SK-N-SH (cell line): ENCODE measurements at regions not wholly inside any gene's neighbourhood (a gene's known extent, or its start where the extent isn't known, plus 50 kb on each side); places are given as distances from the start of the nearest gene placed in this dataset.

Source experiments
- CTCF ChIA-PET: fragments of 300-600, 350-600 bp; formaldehyde crosslinking; extraction: SDS; loops from one replicate; lab custom pipeline; 2021; lab: Yijun Ruan, JAX
- POLR2A ChIA-PET: fragments of 350-600 bp; sonication (Branson Sonifier 250); formaldehyde crosslinking; extraction: SDS; loops from one replicate; lab custom pipeline; 2020; ENCODE audit warnings: antibody characterized with exemption, inconsistent platforms; lab: Yijun Ruan, JAX
- DNase-seq: peaks from one replicate; pipeline ENCODE4 v3.0.0; 2012
- H2AFZ ChIP-seq: fragments of 200-600 bp; sonication (generic); 2 replicates; pipeline ENCODE4 v1.8.1; 2016; ENCODE audit warnings: antibody characterized with exemption, mild to moderate bottlenecking, low read depth
- H3F3A ChIP-seq: fragments of 200-600 bp; sonication (generic); replicated peaks from 2 replicates; pipeline ENCODE3; 2016; ENCODE audit warnings: antibody characterized with exemption, mild to moderate bottlenecking; ENCODE audit not compliant: insufficient read depth
- H3K27ac ChIP-seq, 2 experiments: fragments of 200-500 bp in 1 of 2; fragments of 200-600 bp in 1 of 2; sonication (Bioruptor generic) in 1 of 2; sonication (generic), shearing (Covaris generic) in 1 of 2; 2 replicates each; pipeline versions ENCODE4 v1.5.1 to v1.6.1; 2014 to 2016; ENCODE audit warnings: low read depth in 2 of 2, inconsistent platforms in 1 of 2, low read length in 1 of 2, mild to moderate bottlenecking in 1 of 2, mixed read lengths in 1 of 2
- H3K27me3 ChIP-seq: fragments of 200-600 bp; sonication (generic), shearing (Covaris generic); 2 replicates; pipeline ENCODE4 v1.6.1; 2016; ENCODE audit warnings: mixed run types; ENCODE audit not compliant: insufficient read depth
- H3K36me3 ChIP-seq, 2 experiments: fragments of 200-500 bp in 1 of 2; fragments of 200-600 bp in 1 of 2; sonication (Bioruptor generic) in 1 of 2; sonication (generic) in 1 of 2; replicated peaks in 1 of 2; 2 replicates each; pipeline versions ENCODE3 to v1.5.1; 2014 to 2016; ENCODE audit warnings: low read length in 1 of 2, mild to moderate bottlenecking in 1 of 2; ENCODE audit not compliant: insufficient read depth in 2 of 2, control insufficient read depth in 1 of 2
- H3K4me1 ChIP-seq, 2 experiments: fragments of 200-500 bp in 1 of 2; fragments of 200-600 bp in 1 of 2; sonication (Bioruptor generic) in 1 of 2; sonication (generic), shearing (Covaris generic) in 1 of 2; 2 replicates each; pipeline versions ENCODE4 v1.5.1 to v1.6.1; 2014 to 2016; ENCODE audit warnings: low read depth in 1 of 2, low read length in 1 of 2, mixed run types in 1 of 2; ENCODE audit not compliant: insufficient read depth in 2 of 2, control insufficient read depth in 1 of 2
- H3K4me2 ChIP-seq: fragments of 200-600 bp; sonication (generic), shearing (Covaris generic); 2 replicates; pipeline ENCODE4 v1.6.1; 2017; ENCODE audit warnings: mixed run types
- H3K4me3 ChIP-seq, 2 experiments: fragments of 200-500 bp in 1 of 2; fragments of 200-600 bp in 1 of 2; sonication (Bioruptor generic) in 1 of 2; sonication (generic), shearing (Covaris generic) in 1 of 2; 2 replicates each; pipeline versions ENCODE4 v1.5.1 to v1.8.1; 2014 to 2016; ENCODE audit warnings: low read depth in 2 of 2, inconsistent platforms in 1 of 2, low read length in 1 of 2, mild to moderate bottlenecking in 1 of 2, mixed read lengths in 1 of 2, moderate library complexity in 1 of 2
- H3K79me2 ChIP-seq: fragments of 200-600 bp; sonication (generic); 2 replicates; pipeline ENCODE4 v1.8.1; 2017; ENCODE audit warnings: mild to moderate bottlenecking; ENCODE audit not compliant: insufficient read depth
- H3K9ac ChIP-seq: fragments of 200-600 bp; sonication (generic); 2 replicates; pipeline ENCODE4 v1.6.1; 2017; ENCODE audit warnings: mixed run types
- H3K9me2 ChIP-seq: fragments of 200-600 bp; sonication (generic); 2 replicates; pipeline ENCODE4 v1.6.1; 2017; ENCODE audit warnings: mixed run types
- H3K9me3 ChIP-seq: fragments of 200-600 bp; sonication (generic); 2 replicates; pipeline ENCODE4 v1.6.1; 2017; ENCODE audit warnings: mixed run types, mild to moderate bottlenecking, moderate library complexity
- H4K20me1 ChIP-seq: fragments of 200-600 bp; sonication (generic); 2 replicates; pipeline ENCODE4 v1.6.1; 2017; ENCODE audit warnings: mild to moderate bottlenecking, mixed run types; ENCODE audit not compliant: insufficient read depth
- CHD2 ChIP-seq: fragments of 150-350 bp; IDR thresholded peaks from 2 replicates; pipeline ENCODE4 v1.6.1; 2018; ENCODE audit warnings: low read length; ENCODE audit not compliant: partially characterized antibody
- EP300 ChIP-seq, 2 experiments: IDR thresholded peaks; 2 replicates each; pipeline versions ENCODE4 v1.4.0 to v1.6.1; 2012; ENCODE audit warnings: borderline replicate concordance in 1 of 2, low read depth in 1 of 2, low read length in 1 of 2
- GABPA ChIP-seq: IDR thresholded peaks from 2 replicates; pipeline ENCODE4 v1.4.0; 2012; ENCODE audit warnings: low read depth, mild to moderate bottlenecking
- GATA2 ChIP-seq: sonication (generic); formaldehyde crosslinking; IDR thresholded peaks from 2 replicates; pipeline ENCODE4 v1.5.0; 2020; ENCODE audit warnings: mild to moderate bottlenecking, missing genetic modification reagents
- JUND ChIP-seq: IDR thresholded peaks from 2 replicates; pipeline ENCODE4 v1.4.0; 2012
- MEF2A ChIP-seq: IDR thresholded peaks from 2 replicates; pipeline ENCODE4 v1.4.0; 2012; ENCODE audit warnings: low read depth, borderline replicate concordance
- NFIC ChIP-seq: IDR thresholded peaks from 2 replicates; pipeline ENCODE4 v1.4.0; 2012; ENCODE audit warnings: borderline replicate concordance
- POLR2AphosphoS5 ChIP-seq: IDR thresholded peaks from 2 replicates; pipeline ENCODE4 v1.6.1; 2012; ENCODE audit warnings: low read depth, low read length
- RXRA ChIP-seq: IDR thresholded peaks from 2 replicates; pipeline ENCODE4 v1.4.0; 2012; ENCODE audit warnings: low read depth, mild to moderate bottlenecking, borderline replicate concordance
- SIN3A ChIP-seq: IDR thresholded peaks from 2 replicates; pipeline ENCODE4 v1.6.1; 2012; ENCODE audit warnings: low read depth, mild to moderate bottlenecking, low read length, moderate library complexity, borderline replicate concordance
- TCF12 ChIP-seq: IDR thresholded peaks from 2 replicates; pipeline ENCODE4 v1.4.0; 2012
- TEAD4 ChIP-seq: IDR thresholded peaks from 2 replicates; pipeline ENCODE4 v1.4.0; 2012; ENCODE audit warnings: mild to moderate bottlenecking, borderline replicate concordance; ENCODE audit not compliant: insufficient read depth
- ZBTB33 ChIP-seq: IDR thresholded peaks from 2 replicates; pipeline ENCODE4 v1.4.0; 2012; ENCODE audit warnings: low read depth, borderline replicate concordance
- WGBS: methylation state at CpG from one replicate; pipeline ENCODE4 v1.1.6; 2017; ENCODE audit warnings: low lambda C conversion rate; 5-methylcytosine and 5-hydroxymethylcytosine counted together
- TF ChIP-seq, protein P1 (sequence below): fragments of 150-350 bp; IDR thresholded peaks from 2 replicates; pipeline ENCODE4 v1.6.1; 2016; ENCODE audit warnings: mild to moderate bottlenecking, low read depth, low read length
- TF ChIP-seq, protein P2 (sequence below): IDR thresholded peaks from 2 replicates; pipeline ENCODE4 v1.6.1; 2012; ENCODE audit warnings: mild to moderate bottlenecking, low read depth, low read length, moderate library complexity
- TF ChIP-seq, protein P3 (sequence below): fragments of 150-350 bp; IDR thresholded peaks from 2 replicates; pipeline ENCODE4 v1.6.1; 2017; ENCODE audit warnings: antibody characterized with exemption, low read length, low read depth, borderline replicate concordance

DNA sequence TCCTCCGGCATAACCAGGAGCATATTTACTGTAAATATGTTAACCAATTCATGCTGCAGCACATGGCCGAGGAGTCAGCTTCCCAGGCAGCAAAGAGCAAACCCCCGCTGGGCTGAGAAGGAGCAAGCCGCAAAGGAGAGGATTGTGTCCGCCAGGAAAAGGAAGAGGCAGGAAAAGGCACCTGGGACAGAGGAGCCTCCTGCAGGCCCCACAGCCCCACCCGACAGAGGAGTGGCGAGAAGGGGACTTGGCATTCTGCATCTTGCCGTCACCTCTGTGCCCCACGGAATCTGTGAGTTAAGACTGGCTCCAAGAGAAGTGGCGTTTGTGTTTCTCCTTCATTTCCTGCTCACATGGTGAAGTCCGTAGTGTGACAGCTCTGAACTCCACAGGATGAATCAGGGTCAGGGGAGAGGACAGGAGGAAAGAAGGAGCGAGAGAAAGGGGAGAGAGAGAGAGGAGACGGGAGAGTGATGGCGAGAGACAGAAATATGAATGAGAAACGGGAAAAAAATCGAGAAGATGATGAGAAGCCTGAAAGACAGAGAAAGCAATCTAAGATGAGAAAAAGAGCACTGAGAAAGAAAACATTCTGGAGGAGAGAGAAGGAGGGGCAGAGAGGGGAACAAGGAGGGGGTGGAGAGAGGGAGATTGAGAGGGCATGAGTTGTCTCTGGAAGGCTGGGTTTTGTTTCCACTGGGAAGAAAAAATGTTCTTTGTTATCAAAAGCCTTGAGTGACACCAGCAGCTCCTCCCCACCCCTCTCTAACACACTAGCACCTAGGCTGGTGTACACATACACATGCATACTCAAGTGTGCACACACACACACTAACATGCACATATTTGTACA lies 489.6 kb downstream of the MN1 start:
- Histone ChIP-seq H3K9me3 (no peaks in the 10 kb centered on the region), H3K27ac (no peak overlapping the region), H3K9ac (no peak overlapping the region), H3K4me2 (no peak overlapping the region), H3K9me2 (no peaks in the 10 kb centered on the region), H4K20me1 (no peaks in the 10 kb centered on the region), H3K79me2 (no peaks in the 10 kb centered on the region), H2AFZ (no peak overlapping the region), H3K36me3 (no peaks in the 10 kb centered on the region), H3F3A (no peaks in the 10 kb centered on the region), H3K4me3 (no peak overlapping the region), H3K4me1 (peaks cover 0 to 11% of the 10 kb centered on the region in 2 experiments; a peak in 1 of 4 replicates)
- POLR2A ChIA-PET = no interaction called here
- DNase-seq = no peak
- CTCF ChIA-PET = interaction anchor here (0.6 kb wide), 1 partner anchor 170 kb away, joined by 3 read pairs; no protein-coding TSS in a partner anchor
- WGBS = 67% methylated on average over 16 of the region's 16 CpGs
- TF ChIP-seq, protein P1, sequence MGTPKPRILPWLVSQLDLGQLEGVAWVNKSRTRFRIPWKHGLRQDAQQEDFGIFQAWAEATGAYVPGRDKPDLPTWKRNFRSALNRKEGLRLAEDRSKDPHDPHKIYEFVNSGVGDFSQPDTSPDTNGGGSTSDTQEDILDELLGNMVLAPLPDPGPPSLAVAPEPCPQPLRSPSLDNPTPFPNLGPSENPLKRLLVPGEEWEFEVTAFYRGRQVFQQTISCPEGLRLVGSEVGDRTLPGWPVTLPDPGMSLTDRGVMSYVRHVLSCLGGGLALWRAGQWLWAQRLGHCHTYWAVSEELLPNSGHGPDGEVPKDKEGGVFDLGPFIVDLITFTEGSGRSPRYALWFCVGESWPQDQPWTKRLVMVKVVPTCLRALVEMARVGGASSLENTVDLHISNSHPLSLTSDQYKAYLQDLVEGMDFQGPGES = no peak
- TF ChIP-seq POLR2AphosphoS5 (no peak), MEF2A (no peak), EP300 (IDR thresholded peaks at IDR 0.05; ENCODE audit: borderline replicate concordance in 1 of 2, low read depth in 1 of 2, low read length in 1 of 2) (no peak), CHD2 (no peak), TEAD4 (no peak), TCF12 (no peak), NFIC (no peak), GABPA (no peak), ZBTB33 (no peak), JUND (no peak), GATA2 (CRISPR knock-in tag) (no peak), SIN3A (no peak), RXRA (no peak)
- TF ChIP-seq, protein P2, sequence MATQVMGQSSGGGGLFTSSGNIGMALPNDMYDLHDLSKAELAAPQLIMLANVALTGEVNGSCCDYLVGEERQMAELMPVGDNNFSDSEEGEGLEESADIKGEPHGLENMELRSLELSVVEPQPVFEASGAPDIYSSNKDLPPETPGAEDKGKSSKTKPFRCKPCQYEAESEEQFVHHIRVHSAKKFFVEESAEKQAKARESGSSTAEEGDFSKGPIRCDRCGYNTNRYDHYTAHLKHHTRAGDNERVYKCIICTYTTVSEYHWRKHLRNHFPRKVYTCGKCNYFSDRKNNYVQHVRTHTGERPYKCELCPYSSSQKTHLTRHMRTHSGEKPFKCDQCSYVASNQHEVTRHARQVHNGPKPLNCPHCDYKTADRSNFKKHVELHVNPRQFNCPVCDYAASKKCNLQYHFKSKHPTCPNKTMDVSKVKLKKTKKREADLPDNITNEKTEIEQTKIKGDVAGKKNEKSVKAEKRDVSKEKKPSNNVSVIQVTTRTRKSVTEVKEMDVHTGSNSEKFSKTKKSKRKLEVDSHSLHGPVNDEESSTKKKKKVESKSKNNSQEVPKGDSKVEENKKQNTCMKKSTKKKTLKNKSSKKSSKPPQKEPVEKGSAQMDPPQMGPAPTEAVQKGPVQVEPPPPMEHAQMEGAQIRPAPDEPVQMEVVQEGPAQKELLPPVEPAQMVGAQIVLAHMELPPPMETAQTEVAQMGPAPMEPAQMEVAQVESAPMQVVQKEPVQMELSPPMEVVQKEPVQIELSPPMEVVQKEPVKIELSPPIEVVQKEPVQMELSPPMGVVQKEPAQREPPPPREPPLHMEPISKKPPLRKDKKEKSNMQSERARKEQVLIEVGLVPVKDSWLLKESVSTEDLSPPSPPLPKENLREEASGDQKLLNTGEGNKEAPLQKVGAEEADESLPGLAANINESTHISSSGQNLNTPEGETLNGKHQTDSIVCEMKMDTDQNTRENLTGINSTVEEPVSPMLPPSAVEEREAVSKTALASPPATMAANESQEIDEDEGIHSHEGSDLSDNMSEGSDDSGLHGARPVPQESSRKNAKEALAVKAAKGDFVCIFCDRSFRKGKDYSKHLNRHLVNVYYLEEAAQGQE = no peak
- TF ChIP-seq, protein P3, sequence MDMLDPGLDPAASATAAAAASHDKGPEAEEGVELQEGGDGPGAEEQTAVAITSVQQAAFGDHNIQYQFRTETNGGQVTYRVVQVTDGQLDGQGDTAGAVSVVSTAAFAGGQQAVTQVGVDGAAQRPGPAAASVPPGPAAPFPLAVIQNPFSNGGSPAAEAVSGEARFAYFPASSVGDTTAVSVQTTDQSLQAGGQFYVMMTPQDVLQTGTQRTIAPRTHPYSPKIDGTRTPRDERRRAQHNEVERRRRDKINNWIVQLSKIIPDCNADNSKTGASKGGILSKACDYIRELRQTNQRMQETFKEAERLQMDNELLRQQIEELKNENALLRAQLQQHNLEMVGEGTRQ = no peak
- TF ChIP-seq, all 33 proteins: peak for 0
- peaks cover 6% of the 10 kb centered on the region for H3K27me3 ChIP-seq
